ENCODE measurements at regions not wholly inside any gene's neighbourhood (a gene's known extent, or its start where the extent isn't known, plus 50 kb on each side); places are given as distances from the start of the nearest gene placed in this dataset.
A peak's percentile ranks its signal among the peaks of the same experiment; 100 is the strongest.

GRCh38 chr1:193486671-193487229, 300.3 kb upstream of the B3GALT2 start:
- H3K9me3 ChIP-seq (ENCODE audit: severe bottlenecking) = no peaks in the 10 kb centered on the region
- peaks cover 4% of the 10 kb centered on the region for H3K4me1 ChIP-seq (ENCODE audit: insufficient read depth, poor library complexity, severe bottlenecking)
- TF ChIP-seq CTCF (IDR thresholded peaks at IDR 0.05; ENCODE audit: poor library complexity, severe bottlenecking) = no peak
- ATAC-seq (ENCODE audit: low read depth) (peak; percentile 53), DNase-seq (ENCODE audit: low spot score) (no peak)
- no peaks in the 10 kb centered on the region for H3K36me3 ChIP-seq (ENCODE audit: low read depth)
- no peaks in the 10 kb centered on the region for H3K27me3 ChIP-seq (ENCODE audit: insufficient read depth, poor library complexity, severe bottlenecking)
- no peak overlapping the region for H3K27ac ChIP-seq (ENCODE audit: poor library complexity, severe bottlenecking)
- no peak overlapping the region for H3K4me3 ChIP-seq (ENCODE audit: severe bottlenecking)

GRCh38 chr1:193480755-193481154, 294.3 kb upstream of the B3GALT2 start:
- no peaks in the 10 kb centered on the region for H3K27me3 ChIP-seq (ENCODE audit: insufficient read depth, poor library complexity, severe bottlenecking)
- no peaks in the 10 kb centered on the region for H3K4me1 ChIP-seq (ENCODE audit: insufficient read depth, poor library complexity, severe bottlenecking)
- TF ChIP-seq CTCF (IDR thresholded peaks at IDR 0.05; ENCODE audit: poor library complexity, severe bottlenecking) = no peak
- no peaks in the 10 kb centered on the region for H3K36me3 ChIP-seq (ENCODE audit: low read depth)
- ATAC-seq (ENCODE audit: low read depth) (no peak), DNase-seq (ENCODE audit: low spot score) (no peak)
- H3K27ac ChIP-seq (ENCODE audit: poor library complexity, severe bottlenecking) = no peak overlapping the region
- H3K4me3 ChIP-seq (ENCODE audit: severe bottlenecking) = no peak overlapping the region
- H3K9me3 ChIP-seq (ENCODE audit: severe bottlenecking) = no peaks in the 10 kb centered on the region

- DNase-seq (ENCODE audit: low spot score) = no peak
- TF ChIP-seq CTCF (IDR thresholded peaks at IDR 0.05; ENCODE audit: poor library complexity, severe bottlenecking) = no peak
- no peak overlapping the region for H3K4me3 ChIP-seq (ENCODE audit: severe bottlenecking)
- no peaks in the 10 kb centered on the region for H3K27me3 ChIP-seq (ENCODE audit: insufficient read depth, poor library complexity, severe bottlenecking)
- no peaks in the 10 kb centered on the region for H3K36me3 ChIP-seq (ENCODE audit: low read depth)
- no peaks in the 10 kb centered on the region for H3K9me3 ChIP-seq (ENCODE audit: severe bottlenecking)
- H3K27ac ChIP-seq (ENCODE audit: poor library complexity, severe bottlenecking) = no peak overlapping the region
- no peak for ATAC-seq (ENCODE audit: low read depth)
- H3K4me1 ChIP-seq (ENCODE audit: insufficient read depth, poor library complexity, severe bottlenecking) = no peaks in the 10 kb centered on the region
These were observed 292.8 kb upstream of the B3GALT2 start for GRCh38 chr1:193479187-193479586.

- Histone ChIP-seq H3K27ac (ENCODE audit: poor library complexity, severe bottlenecking) (no peak overlapping the region), H3K27me3 (ENCODE audit: insufficient read depth, poor library complexity, severe bottlenecking) (no peaks in the 10 kb centered on the region), H3K4me3 (ENCODE audit: severe bottlenecking) (no peak overlapping the region), H3K9me3 (ENCODE audit: severe bottlenecking) (no peaks in the 10 kb centered on the region), H3K4me1 (ENCODE audit: insufficient read depth, poor library complexity, severe bottlenecking) (no peaks in the 10 kb centered on the region), H3K36me3 (ENCODE audit: low read depth) (no peaks in the 10 kb centered on the region)
- TF ChIP-seq CTCF (IDR thresholded peaks at IDR 0.05; ENCODE audit: poor library complexity, severe bottlenecking) = no peak
- DNase-seq (ENCODE audit: low spot score) = no peak
- ATAC-seq (ENCODE audit: low read depth) = no peak
These were observed 290.3 kb upstream of the B3GALT2 start for GRCh38 chr1:193476748-193477147.

GRCh38 chr1:193473932-193474331, 287.5 kb upstream of the B3GALT2 start:
- no peaks in the 10 kb centered on the region for H3K4me1 ChIP-seq (ENCODE audit: insufficient read depth, poor library complexity, severe bottlenecking)
- no peak for TF ChIP-seq CTCF (IDR thresholded peaks at IDR 0.05; ENCODE audit: poor library complexity, severe bottlenecking)
- no peaks in the 10 kb centered on the region for H3K27me3 ChIP-seq (ENCODE audit: insufficient read depth, poor library complexity, severe bottlenecking)
- no peak overlapping the region for H3K4me3 ChIP-seq (ENCODE audit: severe bottlenecking)
- H3K9me3 ChIP-seq (ENCODE audit: severe bottlenecking) = no peaks in the 10 kb centered on the region
- no peak for ATAC-seq (ENCODE audit: low read depth)
- no peaks in the 10 kb centered on the region for H3K36me3 ChIP-seq (ENCODE audit: low read depth)
- H3K27ac ChIP-seq (ENCODE audit: poor library complexity, severe bottlenecking) = no peak overlapping the region
- DNase-seq (ENCODE audit: low spot score) = no peak

All from RWPE2 (cell line).